ENCODE measurements at regions not wholly inside any gene's neighbourhood (a gene's known extent, or its start where the extent isn't known, plus 50 kb on each side); places are given as distances from the start of the nearest gene placed in this dataset.

GRCh38 chr2:57544624-57545023, 502.0 kb upstream of the VRK2 start:
- H3K4me1 ChIP-seq (ENCODE audit: insufficient read depth, low read length), result 0 out of 2 replicates have a peak, but pooled peaks cover 2% of the 10 kb centered on the region
- H3K9me3 Mint-ChIP-seq, result no peaks in the 10 kb centered on the region
- H3K4me2 ChIP-seq (ENCODE audit: insufficient read depth, insufficient read length, low read length), result no peak overlapping the region
- H2BK15ac ChIP-seq (ENCODE audit: low read depth, low read length), result no peak overlapping the region
- H4K8ac ChIP-seq (replicated peaks; ENCODE audit: insufficient read length, low read depth, low read length), result no peak overlapping the region
- H4K20me1 ChIP-seq (ENCODE audit: control insufficient read depth, insufficient read depth, insufficient read length), result no peaks in the 10 kb centered on the region
- no peaks in the 10 kb centered on the region for H3K79me2 ChIP-seq (ENCODE audit: insufficient read depth, low read length)
- H3K56ac ChIP-seq (ENCODE audit: insufficient read length, low read depth, low read length), result no peak overlapping the region
- TF ChIP-seq, protein P1, sequence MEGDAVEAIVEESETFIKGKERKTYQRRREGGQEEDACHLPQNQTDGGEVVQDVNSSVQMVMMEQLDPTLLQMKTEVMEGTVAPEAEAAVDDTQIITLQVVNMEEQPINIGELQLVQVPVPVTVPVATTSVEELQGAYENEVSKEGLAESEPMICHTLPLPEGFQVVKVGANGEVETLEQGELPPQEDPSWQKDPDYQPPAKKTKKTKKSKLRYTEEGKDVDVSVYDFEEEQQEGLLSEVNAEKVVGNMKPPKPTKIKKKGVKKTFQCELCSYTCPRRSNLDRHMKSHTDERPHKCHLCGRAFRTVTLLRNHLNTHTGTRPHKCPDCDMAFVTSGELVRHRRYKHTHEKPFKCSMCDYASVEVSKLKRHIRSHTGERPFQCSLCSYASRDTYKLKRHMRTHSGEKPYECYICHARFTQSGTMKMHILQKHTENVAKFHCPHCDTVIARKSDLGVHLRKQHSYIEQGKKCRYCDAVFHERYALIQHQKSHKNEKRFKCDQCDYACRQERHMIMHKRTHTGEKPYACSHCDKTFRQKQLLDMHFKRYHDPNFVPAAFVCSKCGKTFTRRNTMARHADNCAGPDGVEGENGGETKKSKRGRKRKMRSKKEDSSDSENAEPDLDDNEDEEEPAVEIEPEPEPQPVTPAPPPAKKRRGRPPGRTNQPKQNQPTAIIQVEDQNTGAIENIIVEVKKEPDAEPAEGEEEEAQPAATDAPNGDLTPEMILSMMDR (conservative IDR thresholded peaks at IDR 0.05), result no peak
- H3K4me3 Mint-ChIP-seq, result no peak overlapping the region
- no peak overlapping the region for H3K9ac ChIP-seq (ENCODE audit: extremely low read depth, insufficient read length, low read length)
- H3K4ac ChIP-seq (ENCODE audit: low read depth, low read length), result no peak overlapping the region
- no peak overlapping the region for H3K27ac ChIP-seq (ENCODE audit: insufficient read length, low read depth, low read length)
- H3K9me3 ChIP-seq (ENCODE audit: control insufficient read depth, low read depth, low read length), result no peaks in the 10 kb centered on the region
- peaks cover 13 to 16% of the 10 kb centered on the region in 2 experiments for H3K4me1 Mint-ChIP-seq
- H2BK120ac ChIP-seq (ENCODE audit: low read depth, low read length, poor library complexity, severe bottlenecking), result no peak overlapping the region
- no peak overlapping the region for H2AFZ ChIP-seq (ENCODE audit: low read length)
- no peaks in the 10 kb centered on the region for H3K27me3 ChIP-seq (ENCODE audit: insufficient read depth, low read length)
- H3T11ph ChIP-seq (ENCODE audit: low read length), result no peak overlapping the region
- no peak overlapping the region for H2BK20ac ChIP-seq (ENCODE audit: low read depth, low read length, poor library complexity, severe bottlenecking)
- H2BK12ac ChIP-seq (ENCODE audit: insufficient read length, low read depth, low read length), result no peak overlapping the region
- DNase-seq, result no peak
- H3K14ac ChIP-seq (ENCODE audit: insufficient read depth, low read length), result no peak overlapping the region
- no peak overlapping the region for H2AK5ac ChIP-seq (ENCODE audit: insufficient read length, low read length)
- H2BK5ac ChIP-seq (ENCODE audit: insufficient read length, low read length), result no peak overlapping the region
- no peaks in the 10 kb centered on the region for H3K27me3 Mint-ChIP-seq (ENCODE audit: low read depth)
- no peak overlapping the region for H4K5ac ChIP-seq (ENCODE audit: insufficient read length, low read depth, low read length)
- no peaks in the 10 kb centered on the region for H3K36me3 Mint-ChIP-seq (ENCODE audit: insufficient read depth in 1 of 3, low read depth in 3 of 3)
- no peak overlapping the region for H3K27ac Mint-ChIP-seq
- H3K79me1 ChIP-seq (ENCODE audit: insufficient read depth, low read depth, low read length, poor library complexity, severe bottlenecking), result no peaks in the 10 kb centered on the region
- no peak overlapping the region for H4K91ac ChIP-seq (ENCODE audit: insufficient read length, low read depth, low read length)
- H3K23me2 ChIP-seq (ENCODE audit: insufficient read length, low read depth, low read length, poor library complexity, severe bottlenecking), result no peaks in the 10 kb centered on the region
- H3K18ac ChIP-seq (ENCODE audit: insufficient read length, low read depth, low read length), result no peak overlapping the region
- H3K23ac ChIP-seq (ENCODE audit: insufficient read length, low read depth, low read length), result no peak overlapping the region

All from H9 (cell line).